ENCODE measurements at regions not wholly inside any gene's neighbourhood (a gene's known extent, or its start where the extent isn't known, plus 50 kb on each side); places are given as distances from the start of the nearest gene placed in this dataset.
"Not testable (repeated sequence)": the region's sequence is repeated elsewhere in the genome, so short reads cannot be mapped to it uniquely, and the experiment has no call there.

DNA sequence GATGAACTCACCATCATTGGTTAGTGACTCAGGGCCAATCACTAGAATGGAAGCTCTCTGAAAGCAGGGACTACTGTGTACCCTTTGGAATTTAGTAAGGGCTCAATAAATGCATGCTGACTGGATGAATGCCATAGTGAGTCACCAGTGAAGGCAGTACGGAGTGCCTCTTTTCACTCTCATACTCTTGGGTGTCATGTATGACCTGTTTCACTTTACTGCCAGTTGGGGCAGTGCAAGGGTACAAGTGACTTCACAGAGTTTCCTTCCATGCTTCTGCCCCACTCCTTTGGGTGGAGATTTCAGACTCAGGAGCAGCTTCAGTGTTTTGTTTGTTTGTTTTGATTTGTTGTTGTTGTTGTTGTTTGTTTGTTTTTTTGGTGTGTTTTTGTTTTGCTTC, 57.7 kb downstream of the SOX3 start:
- no peak for DNase-seq (ENCODE audit: low spot score)

DNA sequence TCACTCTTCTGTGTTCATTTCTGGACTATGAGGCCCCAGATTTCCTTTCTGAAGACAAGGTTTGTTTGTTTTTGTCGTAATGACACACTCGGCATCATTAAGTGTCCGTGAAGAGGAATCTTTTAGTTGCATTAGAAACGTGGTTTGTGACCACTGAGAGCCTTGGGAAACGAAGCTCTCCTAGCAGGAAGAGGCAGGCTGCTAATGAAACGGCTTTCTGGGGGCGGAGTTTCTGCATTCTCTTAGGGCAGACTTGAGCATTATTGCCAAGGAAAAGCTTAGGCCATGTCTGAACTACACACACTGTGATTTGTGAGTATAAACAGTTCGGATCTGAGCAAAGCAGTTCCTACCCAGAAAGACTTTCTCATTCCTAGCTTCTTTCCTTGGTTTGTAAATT, 64.0 kb downstream of the SOX3 start:
- DNase-seq (ENCODE audit: low spot score), result no peak

- no peak for DNase-seq (ENCODE audit: low spot score)
Measured at GRCh38 chrX:140439476-140439875, 65.4 kb downstream of the SOX3 start.

GRCh38 chrX:140434347-140434746, 70.5 kb downstream of the SOX3 start:
- no peak for DNase-seq (ENCODE audit: low spot score)

DNA sequence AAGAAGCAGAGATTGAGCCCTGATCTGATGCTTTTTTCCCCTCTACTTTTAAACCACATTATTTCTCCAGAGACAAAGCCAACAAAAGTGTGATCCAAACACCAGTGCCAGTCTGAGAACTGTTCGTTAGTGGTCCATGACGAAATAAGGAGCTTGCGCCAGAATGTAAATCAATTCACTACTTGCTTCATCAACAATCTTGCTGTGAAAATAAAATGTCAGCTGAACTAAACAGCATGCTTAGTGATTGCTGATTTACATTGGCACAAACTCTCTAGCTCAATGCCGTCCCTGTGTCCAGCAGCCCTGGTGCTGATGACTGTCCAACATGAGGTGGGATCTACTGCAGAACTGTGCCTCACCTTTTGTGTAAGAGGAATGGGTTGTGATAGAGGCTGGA, 71.3 kb downstream of the SOX3 start:
- DNase-seq (ENCODE audit: low spot score), result no peak

GRCh38 chrX:140432346-140433175, 72.3 kb downstream of the SOX3 start:
- no peak for DNase-seq (ENCODE audit: low spot score)

DNA sequence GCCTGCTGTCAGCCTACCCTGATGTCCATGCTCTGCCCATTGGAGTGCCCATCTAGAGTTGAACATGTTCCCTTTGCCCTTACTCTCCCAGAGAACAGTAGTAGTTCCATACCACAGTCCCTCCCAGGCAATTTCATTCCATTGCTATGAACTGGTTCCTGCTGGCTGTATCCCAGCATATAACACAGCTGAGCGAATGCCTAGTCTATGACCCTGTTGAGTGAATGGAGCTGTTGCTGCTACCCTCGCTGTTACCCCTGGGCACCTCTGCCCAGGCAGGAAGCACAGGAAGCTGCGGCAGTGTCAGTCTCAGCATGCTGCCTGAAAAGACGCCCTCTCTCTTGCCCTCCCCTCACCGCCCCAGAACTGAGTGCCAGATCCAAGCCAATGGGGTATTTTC, 73.3 kb downstream of the SOX3 start:
- DNase-seq (ENCODE audit: low spot score), result no peak

DNA sequence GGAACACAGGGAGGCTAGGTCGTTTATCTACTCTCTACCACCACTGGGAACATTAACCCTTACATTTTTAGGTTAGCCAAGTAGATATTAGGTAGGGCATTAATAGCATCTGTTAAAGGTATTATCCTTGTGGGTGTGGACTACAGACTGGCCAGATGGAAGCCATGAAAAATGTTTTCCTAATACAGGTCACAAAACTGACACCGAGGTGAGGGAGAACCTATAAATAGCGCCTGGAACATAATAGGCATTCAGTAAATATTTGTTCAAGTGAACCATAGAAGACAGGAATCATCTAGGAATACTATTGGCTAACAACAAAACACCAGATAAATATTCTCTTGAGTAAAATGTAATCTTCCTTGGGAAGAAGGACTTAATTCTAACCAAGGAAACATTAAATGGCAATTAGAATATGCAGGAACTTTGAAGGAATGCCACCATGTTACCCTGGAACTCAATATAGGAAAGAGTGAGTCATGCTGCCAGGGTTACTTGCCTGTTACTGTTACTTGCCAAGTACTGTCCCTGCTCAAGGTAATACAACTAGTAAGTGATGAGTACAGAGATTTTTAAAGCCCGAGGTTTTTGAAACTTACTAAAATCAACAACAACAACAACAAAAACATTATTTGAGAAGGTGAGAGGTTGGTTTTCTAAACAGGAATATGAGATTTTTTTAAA, 79.0 kb downstream of the SOX3 start:
- no peak for DNase-seq (ENCODE audit: low spot score)

GRCh38 chrX:140422501-140422900, 82.4 kb downstream of the SOX3 start:
- DNase-seq (ENCODE audit: low spot score), result no peak

DNA sequence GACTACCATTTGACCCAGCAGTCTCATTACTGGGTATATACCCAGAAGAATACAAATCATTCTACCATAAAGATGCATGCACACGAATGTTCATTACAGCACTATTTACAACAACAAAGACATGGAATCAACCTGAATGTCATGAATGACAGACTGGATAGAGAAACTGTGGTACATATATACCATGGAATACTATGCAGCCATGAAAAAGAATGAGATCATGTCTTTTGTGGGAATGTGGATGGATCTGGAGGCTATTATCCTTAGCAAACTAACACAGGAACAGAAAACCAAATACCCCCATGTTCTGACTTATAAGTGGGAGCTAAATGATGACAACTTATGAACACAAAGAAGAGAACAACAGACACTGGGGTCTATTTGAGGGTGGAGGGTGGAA, 102.7 kb downstream of the SOX3 start:
- not testable (repeated sequence) for DNase-seq (ENCODE audit: low spot score)

GRCh38 chrX:140396326-140396725, 108.5 kb downstream of the SOX3 start:
- DNase-seq (ENCODE audit: low spot score), result not testable (repeated sequence)

GRCh38 chrX:140393507-140393906, 111.4 kb downstream of the SOX3 start:
- no peak for DNase-seq (ENCODE audit: low spot score)

DNA sequence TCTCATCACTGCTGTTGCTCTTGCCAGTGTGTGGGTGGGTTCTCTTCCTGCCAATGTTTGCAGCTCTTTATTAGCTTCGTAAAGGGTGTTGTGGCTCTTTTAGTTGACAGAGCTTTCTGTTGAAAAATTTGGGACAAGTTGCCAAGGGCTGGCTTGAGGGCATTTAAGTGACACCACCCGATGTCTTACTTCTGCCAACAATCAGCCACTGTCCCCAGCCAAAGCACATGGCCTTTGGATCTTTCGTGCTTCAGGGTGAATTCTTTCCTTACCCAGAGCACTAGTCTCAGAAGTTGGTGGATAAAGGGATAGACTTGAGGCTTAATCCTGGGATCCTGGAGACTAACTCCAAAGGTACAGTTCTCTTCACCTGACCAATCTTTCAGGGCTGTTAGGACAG, 113.6 kb downstream of the SOX3 start:
- no peak for DNase-seq (ENCODE audit: low spot score)

DNA sequence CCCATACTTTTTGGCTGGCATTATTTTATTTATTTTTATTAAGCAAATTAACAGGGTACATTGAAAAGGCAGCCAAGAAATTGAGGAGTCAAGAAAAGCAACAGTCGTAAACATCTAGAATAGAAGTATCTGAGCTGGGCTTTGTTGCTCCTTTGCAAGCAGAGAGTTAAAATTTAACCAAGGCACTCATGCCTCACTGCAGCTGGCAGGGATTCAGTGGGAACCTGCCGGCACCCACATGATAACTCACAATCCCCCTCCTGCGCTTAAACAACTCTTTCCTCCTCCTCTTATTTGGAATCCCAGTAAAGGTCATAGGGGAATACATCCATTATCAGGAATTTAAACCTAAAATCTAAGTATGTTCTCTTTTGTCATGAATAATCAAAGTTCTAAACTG, 115.5 kb downstream of the SOX3 start:
- DNase-seq (ENCODE audit: low spot score), result no peak

GRCh38 chrX:140362861-140363260, 142.0 kb downstream of the SOX3 start:
- no peak for DNase-seq (ENCODE audit: low spot score)

DNA sequence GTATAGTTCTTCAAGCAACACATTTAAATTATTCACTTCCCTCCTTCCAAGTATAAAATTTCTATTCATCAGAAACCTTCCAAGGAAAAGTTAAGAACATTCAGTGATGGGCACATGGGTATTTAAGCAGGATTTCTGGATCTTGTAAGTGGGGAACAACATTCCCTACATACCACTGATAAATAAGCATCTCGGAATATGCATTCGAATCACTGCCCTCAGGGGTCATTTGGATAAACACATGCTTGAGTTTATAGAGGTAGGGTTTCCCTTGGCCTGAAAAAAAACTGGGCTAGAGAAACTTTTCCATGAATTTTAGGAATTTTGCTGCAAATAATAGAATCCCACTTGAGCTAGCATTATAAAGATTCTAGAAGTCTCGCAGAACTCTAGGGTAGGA, 143.9 kb downstream of the SOX3 start:
- no peak for DNase-seq (ENCODE audit: low spot score)

DNA sequence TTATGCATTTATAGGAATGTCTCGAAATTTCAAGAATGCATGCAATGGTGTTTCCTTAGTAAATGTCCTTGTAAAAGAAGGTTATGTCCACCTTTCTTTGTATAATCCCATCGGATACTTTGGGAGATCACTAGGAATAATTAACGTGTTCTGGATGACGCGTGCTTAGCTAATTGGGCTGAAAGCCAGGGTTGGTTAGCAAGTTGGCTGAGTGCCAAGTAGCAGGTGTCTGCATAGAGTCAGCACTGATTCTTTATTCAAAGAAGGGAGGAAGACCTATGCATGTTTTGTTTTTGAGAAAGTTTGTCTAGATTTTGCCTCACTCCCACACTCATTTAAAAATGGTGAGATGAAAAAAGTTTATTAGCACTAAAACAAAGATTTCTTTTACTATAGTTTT, 144.6 kb downstream of the SOX3 start:
- DNase-seq (ENCODE audit: low spot score), result peak; percentile 0

- no peak for DNase-seq (ENCODE audit: low spot score)
Measured at GRCh38 chrX:140355922-140356321, 148.9 kb downstream of the SOX3 start.

DNA sequence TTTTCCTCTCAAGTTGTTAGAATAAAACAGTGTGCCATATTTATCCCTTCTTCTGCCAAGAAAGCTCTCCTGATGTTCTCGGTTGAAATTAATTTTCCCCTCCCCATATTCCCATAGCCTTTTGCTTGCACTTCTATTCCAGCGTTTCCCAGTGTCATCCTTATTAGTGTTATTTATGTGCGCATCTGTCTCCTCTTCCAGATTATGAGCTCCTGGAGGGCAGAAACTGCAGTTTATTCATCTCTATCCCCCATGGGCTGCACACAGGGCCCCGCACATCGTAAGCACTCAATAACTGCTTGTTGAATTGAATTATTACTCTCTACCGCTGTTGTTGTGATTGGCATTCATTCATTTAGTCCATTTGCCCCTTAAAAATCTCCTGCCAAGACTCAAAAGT, 149.4 kb downstream of the SOX3 start:
- no peak for DNase-seq (ENCODE audit: low spot score)

DNA sequence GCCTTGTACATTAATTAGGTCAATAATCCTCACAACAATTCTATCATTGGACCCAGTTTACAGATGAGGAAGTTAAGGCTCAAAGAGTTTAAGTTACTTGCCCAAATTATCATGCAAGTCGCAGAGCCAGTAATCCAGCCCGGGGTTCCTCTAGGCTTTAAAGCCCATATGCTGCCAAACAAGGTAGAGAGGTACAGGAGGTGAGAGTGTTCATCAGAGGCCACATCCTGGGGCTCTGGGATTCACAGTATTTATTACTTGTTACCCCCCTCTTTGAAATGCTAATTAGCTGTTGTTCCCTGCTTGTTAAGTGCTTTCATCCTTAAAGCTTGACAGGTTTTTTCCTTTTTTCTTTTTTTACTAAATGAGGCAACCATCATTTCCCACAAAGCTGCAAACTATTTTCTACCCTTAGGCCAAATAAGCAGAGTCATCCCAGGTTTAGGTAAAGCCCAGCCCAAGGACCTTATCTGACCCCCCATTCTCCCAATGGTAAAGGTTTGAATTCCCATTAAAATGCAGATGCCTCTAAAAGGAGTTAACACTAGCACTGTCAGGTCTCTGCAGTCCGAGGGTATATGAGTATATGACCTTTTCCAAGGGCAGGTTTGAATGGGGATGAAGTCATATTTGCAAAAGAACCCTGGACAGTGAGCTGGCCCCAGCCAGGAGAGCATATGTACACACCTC, 150.3 kb downstream of the SOX3 start:
- no peak for DNase-seq (ENCODE audit: low spot score)

DNA sequence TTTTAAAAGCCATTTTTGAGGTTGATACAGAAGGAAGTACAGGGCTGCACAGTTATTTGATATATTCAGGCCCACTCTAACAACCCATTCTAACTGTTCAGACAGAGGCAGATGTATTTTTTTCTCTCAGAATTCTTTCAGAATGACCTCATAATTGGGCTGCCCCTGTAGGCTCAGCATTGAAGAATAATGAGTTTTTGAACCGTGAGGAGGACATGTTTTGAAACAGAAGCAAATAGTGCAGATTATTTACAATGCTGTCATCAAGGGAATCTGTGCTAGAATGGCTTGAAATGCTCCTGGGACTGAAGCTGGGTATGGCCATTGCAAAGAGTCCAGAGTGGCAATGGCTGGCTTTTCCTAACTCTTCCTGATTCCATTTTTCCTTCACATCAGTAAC, 158.1 kb downstream of the SOX3 start:
- no peak for DNase-seq (ENCODE audit: low spot score)

DNA sequence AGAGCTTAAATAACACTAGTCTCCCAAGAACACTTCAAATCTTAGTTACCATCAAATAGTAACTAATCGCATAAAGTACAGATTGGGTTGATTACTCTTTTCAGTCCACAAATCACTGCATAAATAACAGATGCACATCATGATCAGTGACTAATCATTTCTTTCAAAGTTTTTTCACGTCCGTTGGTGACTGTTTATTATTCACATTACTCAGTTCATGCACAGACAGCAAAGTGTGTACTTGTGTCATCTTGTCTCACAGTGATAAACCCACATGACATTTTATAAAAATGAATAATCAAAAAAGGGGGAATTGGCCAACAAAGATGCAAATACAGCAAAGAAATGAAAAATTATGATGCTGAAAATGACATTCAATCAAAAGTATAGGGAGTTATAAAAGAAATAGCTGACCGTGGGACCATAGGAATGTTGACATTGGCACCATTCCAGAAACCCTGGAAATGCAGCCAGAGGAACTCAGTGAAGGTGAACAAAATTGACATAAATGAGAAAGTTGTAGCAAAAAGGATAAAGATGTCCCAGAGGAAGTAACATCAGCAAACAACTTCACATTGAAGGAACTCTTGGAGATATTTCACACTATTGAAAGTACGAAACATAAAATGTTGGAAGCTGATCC, 161.5 kb downstream of the SOX3 start:
- DNase-seq (ENCODE audit: low spot score), result no peak

GRCh38 chrX:140342410-140342809, 162.5 kb downstream of the SOX3 start:
- DNase-seq (ENCODE audit: low spot score), result no peak

Measured in cerebellar cortex (tissue), 1 donor.